IMR-90 (cell line): ENCODE measurements at regions not wholly inside any gene's neighbourhood (a gene's known extent, or its start where the extent isn't known, plus 50 kb on each side); places are given as distances from the start of the nearest gene placed in this dataset.

Experiments
- ATAC-seq: fragments of 200-7000 bp; cut with Tn5 transposase; 2 replicates; pipeline ENCODE4 v1.9.1; 2020; ENCODE audit warnings: low read depth, mild to moderate bottlenecking, moderate library complexity
- BruUV-seq: library from RNA; stranded (reverse); fragments of 400-500 nt; replicated peaks from 2 replicates; lab custom pipeline; 2021; lab: Mats Ljungman, UMichigan
- CTCF ChIA-PET: fragments of 300-600 bp; formaldehyde crosslinking; extraction: SDS; loops from one replicate; lab custom pipeline; 2021; ENCODE audit warnings: antibody characterized with exemption; lab: Yijun Ruan, JAX
- POLR2A ChIA-PET: fragments of 300-600 bp; sonication (Branson Sonifier 250); formaldehyde crosslinking; loops from one replicate; lab custom pipeline; 2022; ENCODE audit warnings: antibody characterized with exemption; ENCODE audit not compliant: unreplicated experiment; lab: Charles Lee
- DNase-seq: peaks from one replicate; pipeline ENCODE4 v3.0.0; 2013
- H2AFZ ChIP-seq: replicated peaks from 2 replicates; pipeline ENCODE3; 2013; ENCODE audit warnings: low read length, mild to moderate bottlenecking; ENCODE audit not compliant: poor library complexity
- H2AK5ac ChIP-seq: 2 replicates; pipeline ENCODE4 v1.6.1; 2013; ENCODE audit warnings: low read depth, low read length, inconsistent platforms
- H2AK9ac ChIP-seq: replicated peaks from 2 replicates; pipeline ENCODE3; 2013; ENCODE audit warnings: mild to moderate bottlenecking, low read depth, low read length, moderate library complexity; ENCODE audit not compliant: poor library complexity
- H2BK120ac ChIP-seq: 2 replicates; pipeline ENCODE4 v1.6.1; 2013; ENCODE audit warnings: low read depth, low read length, inconsistent platforms
- H2BK15ac ChIP-seq: 3 replicates; pipeline ENCODE4 v1.6.1; 2013; ENCODE audit warnings: low read depth, low read length, inconsistent platforms
- H2BK20ac ChIP-seq: 2 replicates; pipeline ENCODE4 v1.6.1; 2013; ENCODE audit warnings: low read depth, mild to moderate bottlenecking, inconsistent platforms, low read length, moderate library complexity
- H2BK5ac ChIP-seq: 2 replicates; pipeline ENCODE4 v1.6.1; 2013; ENCODE audit warnings: mild to moderate bottlenecking, low read depth, low read length, inconsistent platforms; ENCODE audit not compliant: poor library complexity, severe bottlenecking
- H3K14ac ChIP-seq: replicated peaks from 2 replicates; pipeline ENCODE4 v1.6.1; 2013; ENCODE audit warnings: low read depth, low read length, inconsistent platforms
- H3K18ac ChIP-seq: 2 replicates; pipeline ENCODE4 v1.6.1; 2013; ENCODE audit warnings: low read depth, low read length, control low read depth
- H3K23ac ChIP-seq: 2 replicates; pipeline ENCODE4 v1.6.1; 2013; ENCODE audit warnings: low read depth, low read length, inconsistent platforms
- H3K27ac ChIP-seq: 2 replicates; pipeline ENCODE4 v1.5.1; 2013; ENCODE audit warnings: mild to moderate bottlenecking, control low read depth, low read length; ENCODE audit not compliant: insufficient read depth
- H3K27me3 ChIP-seq: 2 replicates; pipeline ENCODE4 v1.6.1; 2013; ENCODE audit warnings: low read length; ENCODE audit not compliant: control insufficient read depth, insufficient read depth
- H3K36me3 ChIP-seq: 2 replicates; pipeline ENCODE4 v1.6.1; 2013; ENCODE audit warnings: low read length, mixed read lengths; ENCODE audit not compliant: control insufficient read depth, insufficient read depth
- H3K4ac ChIP-seq: 2 replicates; pipeline ENCODE4 v1.6.1; 2013; ENCODE audit warnings: low read depth, low read length, inconsistent platforms
- H3K4me1 ChIP-seq: 2 replicates; pipeline ENCODE4 v1.6.1; 2013; ENCODE audit warnings: low read length, mixed read lengths; ENCODE audit not compliant: control insufficient read depth, insufficient read depth
- H3K4me2 ChIP-seq: 2 replicates; pipeline ENCODE4 v1.6.1; 2013; ENCODE audit warnings: low read depth, mild to moderate bottlenecking, control low read depth, low read length, moderate library complexity
- H3K4me3 ChIP-seq: 2 replicates; pipeline ENCODE4 v1.5.1; 2013; ENCODE audit warnings: low read depth, mild to moderate bottlenecking, control low read depth, low read length, moderate library complexity; ENCODE audit not compliant: insufficient read depth
- H3K56ac ChIP-seq: 2 replicates; pipeline ENCODE4 v1.6.1; 2013; ENCODE audit warnings: low read length, inconsistent platforms; ENCODE audit not compliant: insufficient read depth; ENCODE audit errors: extremely low read depth
- H3K79me1 ChIP-seq, 2 experiments: 2 replicates each; pipeline ENCODE4 v1.6.1; 2013; ENCODE audit warnings: low read length in 2 of 2, inconsistent platforms in 1 of 2, low read depth in 1 of 2
- H3K9ac ChIP-seq: 2 replicates; pipeline ENCODE4 v1.6.1; 2013; ENCODE audit warnings: low read depth, low read length, control low read depth
- H3K9me1 ChIP-seq: 2 replicates; pipeline ENCODE4 v1.6.1; 2013; ENCODE audit warnings: low read length, inconsistent platforms; ENCODE audit not compliant: insufficient read depth
- H3K9me3 ChIP-seq: 2 replicates; pipeline ENCODE4 v1.6.1; 2013; ENCODE audit warnings: low read length; ENCODE audit not compliant: control insufficient read depth, insufficient read depth
- H4K20me1 ChIP-seq: 2 replicates; pipeline ENCODE4 v1.6.1; 2013; ENCODE audit warnings: low read length, inconsistent platforms; ENCODE audit not compliant: insufficient read depth
- H4K5ac ChIP-seq: 2 replicates; pipeline ENCODE4 v1.6.1; 2013; ENCODE audit warnings: mild to moderate bottlenecking, low read depth, low read length, control low read depth
- H4K8ac ChIP-seq, 2 experiments: 2 replicates each; pipeline ENCODE4 v1.6.1; 2013; ENCODE audit warnings: low read depth in 2 of 2, low read length in 2 of 2, control low read depth in 1 of 2, inconsistent platforms in 1 of 2
- H4K91ac ChIP-seq: 2 replicates; pipeline ENCODE4 v1.6.1; 2013; ENCODE audit warnings: low read depth, low read length, inconsistent platforms; ENCODE audit not compliant: insufficient read depth
- BHLHE40 ChIP-seq: fragments of 150-350 bp; IDR thresholded peaks from 2 replicates; pipeline ENCODE4 v1.6.1; 2016; ENCODE audit warnings: mild to moderate bottlenecking, low read depth, low read length
- CEBPB ChIP-seq: IDR thresholded peaks from 2 replicates; pipeline ENCODE4 v1.6.1; 2012; ENCODE audit warnings: low read depth, low read length, improper control_type of control experiment
- CTCF ChIP-seq: conservative IDR thresholded peaks from 2 replicates; pipeline ENCODE4 v1.5.1; 2012; ENCODE audit warnings: mild to moderate bottlenecking, low read depth, low read length, improper control_type of control experiment
- ELK1 ChIP-seq: fragments of 150-350 bp; IDR thresholded peaks from 2 replicates; pipeline ENCODE4 v1.6.1; 2016; ENCODE audit warnings: low read depth, mild to moderate bottlenecking, low read length, moderate library complexity, borderline replicate concordance
- FOS ChIP-seq: fragments of 150-350 bp; IDR thresholded peaks from 2 replicates; pipeline ENCODE4 v1.6.1; 2016; ENCODE audit warnings: low read depth, low read length
- MAFK ChIP-seq: IDR thresholded peaks from 2 replicates; pipeline ENCODE4 v1.6.1; 2012; ENCODE audit warnings: low read depth, low read length, improper control_type of control experiment
- POLR2A ChIP-seq: IDR thresholded peaks from 2 replicates; pipeline ENCODE4 v1.6.1; 2012; ENCODE audit warnings: mild to moderate bottlenecking, low read depth, low read length
- RCOR1 ChIP-seq: IDR thresholded peaks from 2 replicates; pipeline ENCODE4 v1.6.1; 2012; ENCODE audit warnings: mild to moderate bottlenecking, low read length, improper control_type of control experiment; ENCODE audit not compliant: insufficient replicate concordance
- WGBS, 2 experiments: methylation state at CpG; one replicate each; pipeline versions ENCODE4 v1.1.5 to v1.1.7; 2013; ENCODE audit warnings: missing lambda C conversion rate in 2 of 2; ENCODE audit not compliant: insufficient read length in 1 of 2; ENCODE audit errors: extremely low coverage in 2 of 2; 5-methylcytosine and 5-hydroxymethylcytosine counted together
- dilution Hi-C: fragments of 300-500 bp; cut with HindIII; formaldehyde crosslinking; loops from one replicate; pipeline ENCODE4 v1.14.3; 2018; ENCODE audit warnings: low sequenced_read_pairs; ENCODE audit not compliant: unreplicated experiment
- in situ Hi-C: fragments of 300-500 bp; cut with MboI; formaldehyde crosslinking; loops from 3 replicates; pipeline ENCODE4 v1.14.3; 2019; ENCODE audit warnings: low sequenced_read_pairs, inconsistent platforms, mixed read lengths
- intact Hi-C: fragments of 100-400 bp; cut with micrococcal nuclease; formaldehyde crosslinking; loops from 2 replicates; pipeline ENCODE4 v1.10.0; 2022

GRCh38 chr3:154778057-154778456, 302.1 kb upstream of the MME start:
- no peak overlapping the region for H2BK5ac ChIP-seq
- DNase-seq: peak; percentile 24
- H2BK15ac ChIP-seq: peak overlapping the region; percentile 50; the same call in 1 of the 3 replicates
- no peaks in the 10 kb centered on the region for H3K36me3 ChIP-seq
- H4K5ac ChIP-seq: peak overlapping the region; percentile 25; the same call in 1 of the 2 replicates
- no peak overlapping the region for H3K4me2 ChIP-seq
- H3K9ac ChIP-seq: no peak overlapping the region
- dilution Hi-C loops (no loop called here), intact Hi-C loops (loop anchor here (5.0 kb wide), 2 partner anchors 109 to 299 kb away; no protein-coding TSS in a partner anchor), in situ Hi-C loops (no loop called here)
- no peak overlapping the region for H2AK9ac ChIP-seq
- no peak overlapping the region for H4K91ac ChIP-seq
- no peak overlapping the region for H3K14ac ChIP-seq
- H3K9me1 ChIP-seq: peaks cover 3% of the 10 kb centered on the region
- H3K4me1 ChIP-seq: peaks cover 10% of the 10 kb centered on the region
- CTCF ChIA-PET: interaction anchor here (1.0 kb wide), 1 partner anchor 9 kb away, joined by 4 read pairs; no protein-coding TSS in a partner anchor
- H3K9me3 ChIP-seq: no peaks in the 10 kb centered on the region
- H4K8ac ChIP-seq: peak overlapping the region; percentile 33 to 47; a peak in 2 of 4 replicates
- no peak overlapping the region for H3K4me3 ChIP-seq
- no peak overlapping the region for H3K23ac ChIP-seq
- H3K27ac ChIP-seq: no peak overlapping the region
- H2AFZ ChIP-seq: peak overlapping the region; percentile 64
- no peaks in the 10 kb centered on the region for H3K79me1 ChIP-seq
- H3K18ac ChIP-seq: peak overlapping the region; percentile 81; the same call in 1 of the 2 replicates
- WGBS, 2 experiments: no CpG with 5 or more reads among the region's 1 CpG
- peak overlapping the region; percentile 34; the same call in 1 of the 2 replicates for H2BK20ac ChIP-seq
- no TSS peak for BruUV-seq
- ATAC-seq: no peak
- no peak overlapping the region for H3K56ac ChIP-seq
- TF ChIP-seq POLR2A: no peak
- no peak for TF ChIP-seq ELK1
- TF ChIP-seq CEBPB: no peak
- TF ChIP-seq BHLHE40: no peak
- TF ChIP-seq RCOR1: no peak
- no peak for TF ChIP-seq MAFK
- no peak for TF ChIP-seq CTCF
- no peak for TF ChIP-seq FOS
- no peaks in the 10 kb centered on the region for H4K20me1 ChIP-seq
- POLR2A ChIA-PET: no interaction called here
- no peaks in the 10 kb centered on the region; the same call in 1 of the 2 replicates for H3K27me3 ChIP-seq
- H2AK5ac ChIP-seq: no peak overlapping the region
- 0 out of 2 replicates have a peak overlapping the region, but pooled peaks have one; percentile 6 for H3K4ac ChIP-seq
- no peak overlapping the region; the same call in 1 of the 2 replicates for H2BK120ac ChIP-seq
